GM12864 (cell line): ENCODE measurements at regions not wholly inside any gene's neighbourhood (a gene's known extent, or its start where the extent isn't known, plus 50 kb on each side); places are given as distances from the start of the nearest gene placed in this dataset.
"Not testable (repeated sequence)": the region's sequence is repeated elsewhere in the genome, so short reads cannot be mapped to it uniquely, and the experiment has no call there.

Experiments used
- DNase-seq: peaks from one replicate; pipeline ENCODE4 v3.0.0-alpha.2; 2011; ENCODE audit warnings: low read depth
- H3K4me3 ChIP-seq: 2 replicates; pipeline ENCODE4 v1.5.1; 2011; ENCODE audit warnings: mild to moderate bottlenecking, low read depth, low read length, control low read depth
- CTCF ChIP-seq: IDR thresholded peaks from 2 replicates; pipeline ENCODE4 v1.5.1; 2011; ENCODE audit warnings: low read depth, mild to moderate bottlenecking, moderate library complexity, low read length, control low read depth, inconsistent platforms; ENCODE audit errors: missing control alignments

- H3K4me3 ChIP-seq = no peak overlapping the region
- TF ChIP-seq CTCF = no peak
- DNase-seq = no peak
Observed at GRCh38 chr5:37957218-37957617, 117.4 kb upstream of the GDNF start.

GRCh38 chr5:37955748-37956147 lies 115.9 kb upstream of the GDNF start:
- no peak overlapping the region for H3K4me3 ChIP-seq
- TF ChIP-seq CTCF = no peak
- no peak for DNase-seq

- H3K4me3 ChIP-seq = no peak overlapping the region
- no peak for DNase-seq
- no peak for TF ChIP-seq CTCF
Observed at GRCh38 chr5:37954561-37954960, 114.7 kb upstream of the GDNF start.

- no peak for DNase-seq
- no peak overlapping the region for H3K4me3 ChIP-seq
- TF ChIP-seq CTCF = no peak
Observed at GRCh38 chr5:37951946-37952721, 112.3 kb upstream of the GDNF start.

- DNase-seq = no peak
- TF ChIP-seq CTCF = no peak
- no peak overlapping the region for H3K4me3 ChIP-seq
Observed at GRCh38 chr5:37950436-37950835, 110.6 kb upstream of the GDNF start.

GRCh38 chr5:37945446-37945845 lies 105.6 kb upstream of the GDNF start:
- H3K4me3 ChIP-seq = no peak overlapping the region
- no peak for DNase-seq
- no peak for TF ChIP-seq CTCF

GRCh38 chr5:37943136-37943535 lies 103.3 kb upstream of the GDNF start:
- not testable (repeated sequence) for DNase-seq

More at GRCh38 chr5:37943136-37943535, 103.3 kb upstream of the GDNF start:
- H3K4me3 ChIP-seq = not testable (repeated sequence)
